GM12864 (cell line): ENCODE measurements at regions not wholly inside any gene's neighbourhood (a gene's known extent, or its start where the extent isn't known, plus 50 kb on each side); places are given as distances from the start of the nearest gene placed in this dataset.

Experiments used
- DNase-seq: peaks from one replicate; pipeline ENCODE4 v3.0.0-alpha.2; 2011; ENCODE audit warnings: low read depth
- H3K4me3 ChIP-seq: 2 replicates; pipeline ENCODE4 v1.5.1; 2011; ENCODE audit warnings: mild to moderate bottlenecking, low read depth, low read length, control low read depth
- TF ChIP-seq, protein P1 (sequence below): IDR thresholded peaks from 2 replicates; pipeline ENCODE4 v1.5.1; 2011; ENCODE audit warnings: low read depth, mild to moderate bottlenecking, moderate library complexity, low read length, control low read depth, inconsistent platforms; ENCODE audit errors: missing control alignments

- no peak overlapping the region for H3K4me3 ChIP-seq
- DNase-seq, result no peak
- TF ChIP-seq, protein P1, sequence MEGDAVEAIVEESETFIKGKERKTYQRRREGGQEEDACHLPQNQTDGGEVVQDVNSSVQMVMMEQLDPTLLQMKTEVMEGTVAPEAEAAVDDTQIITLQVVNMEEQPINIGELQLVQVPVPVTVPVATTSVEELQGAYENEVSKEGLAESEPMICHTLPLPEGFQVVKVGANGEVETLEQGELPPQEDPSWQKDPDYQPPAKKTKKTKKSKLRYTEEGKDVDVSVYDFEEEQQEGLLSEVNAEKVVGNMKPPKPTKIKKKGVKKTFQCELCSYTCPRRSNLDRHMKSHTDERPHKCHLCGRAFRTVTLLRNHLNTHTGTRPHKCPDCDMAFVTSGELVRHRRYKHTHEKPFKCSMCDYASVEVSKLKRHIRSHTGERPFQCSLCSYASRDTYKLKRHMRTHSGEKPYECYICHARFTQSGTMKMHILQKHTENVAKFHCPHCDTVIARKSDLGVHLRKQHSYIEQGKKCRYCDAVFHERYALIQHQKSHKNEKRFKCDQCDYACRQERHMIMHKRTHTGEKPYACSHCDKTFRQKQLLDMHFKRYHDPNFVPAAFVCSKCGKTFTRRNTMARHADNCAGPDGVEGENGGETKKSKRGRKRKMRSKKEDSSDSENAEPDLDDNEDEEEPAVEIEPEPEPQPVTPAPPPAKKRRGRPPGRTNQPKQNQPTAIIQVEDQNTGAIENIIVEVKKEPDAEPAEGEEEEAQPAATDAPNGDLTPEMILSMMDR, result no peak
Observed at GRCh38 chr4:125517831-125518230, 203.1 kb downstream of the FAT4 start.

DNA sequence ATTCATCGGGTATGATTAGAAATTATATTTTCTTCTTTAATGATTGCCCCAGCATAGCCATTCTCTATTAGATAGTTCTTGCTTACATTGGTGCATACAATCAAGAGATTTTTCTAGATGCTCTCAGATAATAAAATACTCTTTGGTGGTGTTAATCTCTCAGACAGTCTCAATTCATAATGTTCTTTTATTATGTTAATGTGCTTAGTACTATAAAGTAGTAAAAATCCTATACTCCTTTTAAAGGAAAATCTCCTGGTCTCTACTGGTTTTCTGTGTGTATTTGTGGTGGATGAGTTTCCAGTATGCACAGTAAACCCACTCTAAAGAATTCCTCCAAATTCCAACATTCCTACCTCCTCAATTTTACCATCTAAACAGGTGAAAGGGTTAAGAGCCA is 203.5 kb downstream of the FAT4 start:
- TF ChIP-seq, protein P1, result no peak
- DNase-seq, result no peak
- no peak overlapping the region for H3K4me3 ChIP-seq

GRCh38 chr4:125519371-125520146 is 204.8 kb downstream of the FAT4 start:
- TF ChIP-seq, protein P1, result no peak
- no peak overlapping the region for H3K4me3 ChIP-seq
- no peak for DNase-seq

DNA sequence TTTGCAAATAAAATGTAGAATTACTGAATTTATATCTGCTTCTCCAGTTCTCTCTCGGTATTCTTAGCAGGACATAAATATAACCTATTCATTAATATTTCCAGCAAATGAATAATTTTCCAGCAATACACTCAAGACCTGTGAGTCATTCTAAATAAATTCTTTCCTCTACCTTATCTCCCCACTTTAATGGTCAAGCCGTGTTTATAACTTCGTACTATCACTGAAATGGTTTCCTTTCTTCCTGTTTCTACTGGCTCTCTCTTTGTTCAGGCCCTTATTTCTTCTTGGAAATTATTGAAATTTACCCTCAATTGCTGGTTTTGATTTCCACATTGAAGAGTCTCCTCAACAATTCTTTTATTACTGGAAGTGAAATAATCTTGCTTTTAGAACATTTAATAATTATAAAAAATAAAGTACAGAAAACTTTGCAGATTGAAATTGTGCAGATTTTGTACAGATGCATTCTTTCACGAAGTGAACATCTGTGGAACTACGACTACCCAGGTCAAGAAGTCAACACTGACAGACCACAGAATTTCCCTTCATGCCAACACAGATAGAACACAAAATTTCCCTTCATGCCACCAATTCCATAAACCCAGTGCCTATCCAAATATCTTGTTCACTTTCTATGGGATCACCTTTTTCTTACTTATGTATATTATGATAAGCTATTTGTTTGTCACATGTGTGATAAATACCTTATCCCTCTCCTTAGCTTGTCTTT is 205.7 kb downstream of the FAT4 start:
- H3K4me3 ChIP-seq, result no peak overlapping the region
- TF ChIP-seq, protein P1, result no peak

GRCh38 chr4:125522588-125522987 is 207.8 kb downstream of the FAT4 start:
- TF ChIP-seq, protein P1, result no peak
- H3K4me3 ChIP-seq, result no peak overlapping the region
- DNase-seq, result no peak

More for the DNA sequence above, 205.7 kb downstream of the FAT4 start:
- no peak for DNase-seq

DNA sequence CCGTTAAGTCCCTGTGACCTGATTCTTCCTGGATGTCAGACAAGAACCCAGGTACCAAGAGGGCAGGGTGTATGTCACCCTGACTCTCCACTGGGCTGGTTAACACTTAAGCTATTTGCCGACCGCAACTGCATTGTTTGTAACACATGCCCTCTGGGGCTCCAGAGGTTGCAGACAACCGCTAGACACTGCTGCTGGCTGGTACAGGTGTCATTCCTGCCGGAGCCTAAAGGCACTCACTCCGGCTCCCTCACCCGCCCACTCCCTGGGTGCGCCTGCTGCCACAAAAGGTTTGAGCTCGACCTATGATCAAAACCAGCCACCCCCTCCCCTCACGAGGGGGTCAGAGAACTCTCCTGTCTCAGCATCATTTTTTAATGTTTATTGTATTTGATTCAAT is 208.2 kb downstream of the FAT4 start:
- TF ChIP-seq, protein P1, result no peak
- no peak for DNase-seq
- H3K4me3 ChIP-seq, result no peak overlapping the region
